ENCODE measurements at regions not wholly inside any gene's neighbourhood (a gene's known extent, or its start where the extent isn't known, plus 50 kb on each side); places are given as distances from the start of the nearest gene placed in this dataset.

GRCh38 chr3:61345020-61345419 is 93.8 kb upstream of the FHIT start:
- Histone ChIP-seq H3K27me3 (no peaks in the 10 kb centered on the region), H3K4me1 (no peaks in the 10 kb centered on the region), H3K27ac (no peak overlapping the region), H3K36me3 (no peaks in the 10 kb centered on the region), H3K9me3 (no peaks in the 10 kb centered on the region), H3K4me3 (no peak overlapping the region)
- 94% methylated on average over 2 of the region's 2 CpGs for WGBS (ENCODE audit: insufficient coverage, low coverage, low lambda C conversion rate, missing lambda C conversion rate)
- intact Hi-C loops (cut with DNase I), result no loop called here
- DNase-seq (no peak), ATAC-seq (no peak)
- TF ChIP-seq POLR2A (IDR thresholded peaks at IDR 0.05) (no peak), CTCF (IDR thresholded peaks at IDR 0.05) (no peak)

DNA sequence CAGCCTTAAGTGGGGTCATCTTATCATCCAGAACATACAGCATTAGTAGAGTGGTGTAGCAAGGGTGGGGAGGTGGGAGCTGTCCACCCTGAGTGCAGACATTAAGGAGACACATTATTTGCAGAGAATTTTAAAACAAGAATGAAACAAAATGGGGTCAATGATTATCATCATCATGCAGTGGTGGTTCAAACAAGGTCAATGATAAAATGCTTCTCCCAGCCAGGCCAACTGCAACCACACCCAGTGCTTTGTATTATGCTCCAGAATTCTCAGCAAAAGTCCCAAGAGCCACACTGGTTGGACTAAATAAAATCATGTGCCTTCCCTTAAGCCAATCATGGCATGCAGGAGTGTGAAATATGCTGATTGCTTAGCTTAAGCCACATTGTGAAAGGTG is 96.7 kb upstream of the FHIT start:
- no peaks in the 10 kb centered on the region for H3K36me3 ChIP-seq
- no peaks in the 10 kb centered on the region for H3K9me3 ChIP-seq
- H3K4me1 ChIP-seq, result no peaks in the 10 kb centered on the region
- H3K27ac ChIP-seq, result no peak overlapping the region
- ATAC-seq, result no peak
- intact Hi-C loops (cut with DNase I), result no loop called here
- TF ChIP-seq POLR2A (IDR thresholded peaks at IDR 0.05), result no peak
- no peak for TF ChIP-seq CTCF (IDR thresholded peaks at IDR 0.05)
- no peak for DNase-seq
- no peak overlapping the region for H3K4me3 ChIP-seq
- no peaks in the 10 kb centered on the region for H3K27me3 ChIP-seq

DNA sequence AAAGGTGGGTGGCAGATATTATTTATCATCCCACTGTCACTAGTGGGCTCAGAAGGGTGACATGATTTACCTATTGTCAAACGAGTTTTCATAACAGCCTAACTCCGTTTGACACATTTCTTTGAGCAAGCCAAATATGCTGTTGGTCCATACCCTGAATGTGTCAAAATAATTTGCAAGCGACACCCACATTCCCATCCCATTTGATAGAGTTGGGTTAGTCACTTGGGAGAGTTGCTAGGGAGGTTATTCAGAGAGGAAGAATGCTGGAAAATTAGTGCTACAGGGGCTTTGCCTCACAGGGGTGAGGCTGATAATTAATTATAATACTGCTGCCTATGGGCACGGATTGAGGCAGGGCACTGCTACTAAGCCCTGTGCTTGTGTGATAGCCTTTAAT is 98.5 kb upstream of the FHIT start:
- H3K4me1 ChIP-seq, result no peaks in the 10 kb centered on the region
- intact Hi-C loops (cut with DNase I), result no loop called here
- H3K4me3 ChIP-seq, result no peak overlapping the region
- TF ChIP-seq CTCF (IDR thresholded peaks at IDR 0.05), result no peak
- no peak for TF ChIP-seq POLR2A (IDR thresholded peaks at IDR 0.05)
- 70% methylated on average over 4 of the region's 4 CpGs for WGBS (ENCODE audit: insufficient coverage, low coverage, low lambda C conversion rate, missing lambda C conversion rate)
- no peaks in the 10 kb centered on the region for H3K36me3 ChIP-seq
- no peak for DNase-seq
- no peak overlapping the region for H3K27ac ChIP-seq
- no peak for ATAC-seq
- no peaks in the 10 kb centered on the region for H3K27me3 ChIP-seq
- H3K9me3 ChIP-seq, result no peaks in the 10 kb centered on the region

DNA sequence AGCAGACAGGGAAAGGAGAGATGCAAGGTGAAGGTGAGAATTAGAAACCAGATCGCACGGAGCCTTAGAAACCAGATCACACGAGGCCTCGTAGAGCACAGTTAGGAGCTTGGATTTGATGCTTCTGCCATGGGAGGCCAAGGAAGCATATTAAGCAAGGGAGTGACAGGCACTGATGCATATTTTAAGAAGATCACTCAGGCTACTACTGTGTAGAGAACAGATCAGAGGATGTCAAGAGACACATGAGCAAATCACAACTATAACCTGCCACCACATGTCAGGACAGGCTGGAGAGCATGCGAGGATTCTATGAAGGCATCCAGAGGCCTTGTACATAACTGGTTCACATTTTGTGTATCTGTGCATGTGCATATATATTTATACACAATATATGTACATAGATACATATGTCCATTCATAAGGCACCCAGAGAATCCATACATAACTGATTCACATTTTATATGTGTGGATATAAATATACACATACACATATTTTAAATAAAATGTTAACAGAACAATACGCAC is 99.6 kb upstream of the FHIT start:
- ATAC-seq, result no peak
- no peaks in the 10 kb centered on the region for H3K4me1 ChIP-seq
- TF ChIP-seq POLR2A (IDR thresholded peaks at IDR 0.05), result no peak
- TF ChIP-seq CTCF (IDR thresholded peaks at IDR 0.05), result no peak
- H3K27me3 ChIP-seq, result no peaks in the 10 kb centered on the region
- WGBS (ENCODE audit: insufficient coverage, low coverage, low lambda C conversion rate, missing lambda C conversion rate), result 89% methylated on average over 2 of the region's 6 CpGs
- H3K36me3 ChIP-seq, result no peaks in the 10 kb centered on the region
- H3K9me3 ChIP-seq, result no peaks in the 10 kb centered on the region
- no peak overlapping the region for H3K27ac ChIP-seq
- no peak for DNase-seq
- intact Hi-C loops (cut with DNase I), result no loop called here
- H3K4me3 ChIP-seq, result no peak overlapping the region

DNA sequence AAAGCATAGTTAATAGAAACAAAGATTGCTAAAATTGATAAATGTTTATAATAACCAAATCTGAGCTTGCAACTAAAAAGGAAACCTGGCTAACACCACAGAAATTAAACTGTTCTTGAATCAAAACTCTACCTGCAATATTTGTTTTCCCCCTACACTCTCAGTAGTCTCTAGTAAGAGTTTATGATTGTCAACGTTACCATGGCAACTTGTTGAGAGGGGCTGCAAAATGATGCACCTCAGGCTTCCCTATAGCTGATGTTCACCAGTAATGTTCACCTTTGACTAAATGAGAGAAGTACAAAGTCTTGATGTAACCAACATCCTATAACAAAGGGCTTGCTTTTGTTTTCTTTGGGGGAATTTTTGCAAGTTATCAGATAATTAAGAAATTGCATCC is 101.1 kb upstream of the FHIT start:
- Histone ChIP-seq H3K36me3 (no peaks in the 10 kb centered on the region), H3K27ac (no peak overlapping the region), H3K4me1 (no peaks in the 10 kb centered on the region), H3K4me3 (no peak overlapping the region), H3K9me3 (no peaks in the 10 kb centered on the region), H3K27me3 (no peaks in the 10 kb centered on the region)
- TF ChIP-seq POLR2A (IDR thresholded peaks at IDR 0.05) (no peak), CTCF (IDR thresholded peaks at IDR 0.05) (no peak)
- ATAC-seq, result no peak
- intact Hi-C loops (cut with DNase I), result no loop called here
- no peak for DNase-seq
- 75% methylated on average over 1 of the region's 1 CpG for WGBS (ENCODE audit: insufficient coverage, low coverage, low lambda C conversion rate, missing lambda C conversion rate)

Measured in right lobe of liver (tissue), 6 donors.